ENCODE measurements at regions not wholly inside any gene's neighbourhood (a gene's known extent, or its start where the extent isn't known, plus 50 kb on each side); places are given as distances from the start of the nearest gene placed in this dataset.

DNA sequence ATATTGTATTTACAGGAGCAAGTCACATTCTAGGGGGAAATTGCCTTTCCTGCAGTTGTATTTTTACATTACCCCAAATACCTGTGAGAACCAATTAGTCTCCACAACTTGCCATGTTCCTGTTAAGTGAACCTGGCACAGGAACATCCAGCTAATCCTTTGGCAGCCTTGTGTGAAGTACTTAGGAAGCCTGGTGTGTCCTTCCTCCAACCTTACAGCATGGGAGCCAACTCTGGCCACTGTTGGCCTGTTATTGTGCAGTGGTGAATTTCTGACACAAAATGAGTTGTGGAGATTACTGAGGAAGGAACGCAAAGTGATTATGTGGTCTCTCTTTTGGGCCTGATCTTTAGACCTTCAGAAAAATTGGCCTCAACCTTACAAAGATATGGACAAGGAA lies 238.0 kb upstream of the PITX2 start:
- Histone ChIP-seq H3K9me3 (ENCODE audit: insufficient read depth, low read length) (no peaks in the 10 kb centered on the region), H3K36me3 (ENCODE audit: low read length) (no peaks in the 10 kb centered on the region), H3K79me2 (ENCODE audit: insufficient read depth, low read length) (no peaks in the 10 kb centered on the region), H3K4me2 (ENCODE audit: low read depth, low read length, poor library complexity, severe bottlenecking) (no peak overlapping the region), H3K27me3 (ENCODE audit: low read length) (no peaks in the 10 kb centered on the region), H4K20me1 (ENCODE audit: low read depth, low read length) (no peaks in the 10 kb centered on the region), H3K4me3 (ENCODE audit: insufficient read depth, low read length, poor library complexity, severe bottlenecking) (no peak overlapping the region), H2AFZ (ENCODE audit: low read depth, low read length, severe bottlenecking) (no peak overlapping the region), H3F3A (ENCODE audit: insufficient read depth) (no peaks in the 10 kb centered on the region), H3K9me2 (replicated peaks; ENCODE audit: insufficient read depth, low read length) (no peaks in the 10 kb centered on the region), H3K27ac (ENCODE audit: low read depth, low read length) (no peak overlapping the region), H3K9ac (ENCODE audit: low read length) (no peak overlapping the region)
- no peak for TF ChIP-seq EZH2phosphoT487 (conservative IDR thresholded peaks at IDR 0.05; ENCODE audit: low read length)
- TF ChIP-seq, protein P1, sequence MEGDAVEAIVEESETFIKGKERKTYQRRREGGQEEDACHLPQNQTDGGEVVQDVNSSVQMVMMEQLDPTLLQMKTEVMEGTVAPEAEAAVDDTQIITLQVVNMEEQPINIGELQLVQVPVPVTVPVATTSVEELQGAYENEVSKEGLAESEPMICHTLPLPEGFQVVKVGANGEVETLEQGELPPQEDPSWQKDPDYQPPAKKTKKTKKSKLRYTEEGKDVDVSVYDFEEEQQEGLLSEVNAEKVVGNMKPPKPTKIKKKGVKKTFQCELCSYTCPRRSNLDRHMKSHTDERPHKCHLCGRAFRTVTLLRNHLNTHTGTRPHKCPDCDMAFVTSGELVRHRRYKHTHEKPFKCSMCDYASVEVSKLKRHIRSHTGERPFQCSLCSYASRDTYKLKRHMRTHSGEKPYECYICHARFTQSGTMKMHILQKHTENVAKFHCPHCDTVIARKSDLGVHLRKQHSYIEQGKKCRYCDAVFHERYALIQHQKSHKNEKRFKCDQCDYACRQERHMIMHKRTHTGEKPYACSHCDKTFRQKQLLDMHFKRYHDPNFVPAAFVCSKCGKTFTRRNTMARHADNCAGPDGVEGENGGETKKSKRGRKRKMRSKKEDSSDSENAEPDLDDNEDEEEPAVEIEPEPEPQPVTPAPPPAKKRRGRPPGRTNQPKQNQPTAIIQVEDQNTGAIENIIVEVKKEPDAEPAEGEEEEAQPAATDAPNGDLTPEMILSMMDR (IDR thresholded peaks at IDR 0.05; ENCODE audit: insufficient read depth, low read length, poor library complexity, severe bottlenecking): no peak

DNA sequence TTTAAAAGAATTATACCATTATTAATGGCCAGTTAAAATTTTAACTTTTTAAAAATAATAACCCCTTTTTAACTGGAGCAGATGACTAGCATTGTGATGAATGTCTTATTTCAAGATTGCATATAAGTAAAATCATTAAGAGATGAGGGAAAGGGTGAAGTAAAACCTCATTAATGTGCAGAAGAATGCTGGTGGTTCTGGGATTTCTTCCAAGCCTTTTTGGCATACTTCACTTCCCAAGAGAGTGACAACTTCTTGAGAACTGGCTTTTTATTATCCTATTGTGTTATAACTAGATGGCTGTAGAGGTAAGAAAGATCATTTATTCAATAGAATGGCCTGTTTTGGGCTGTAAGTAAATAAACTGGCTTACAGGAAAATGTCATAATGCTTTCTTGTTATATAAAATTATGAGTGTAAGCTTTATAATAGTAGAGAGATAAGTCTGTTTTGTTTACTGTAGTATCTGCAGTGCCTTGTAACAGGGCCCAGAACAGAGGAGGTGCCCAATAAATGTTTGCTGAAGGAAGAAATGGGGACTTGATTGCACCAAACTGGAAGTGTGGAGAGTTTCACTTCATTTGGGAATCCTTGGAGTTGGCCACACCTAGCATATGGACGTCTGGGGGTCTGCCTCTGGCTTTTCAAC lies 242.9 kb upstream of the PITX2 start:
- no peaks in the 10 kb centered on the region for H4K20me1 ChIP-seq (ENCODE audit: low read depth, low read length)
- H3K36me3 ChIP-seq (ENCODE audit: low read length): no peaks in the 10 kb centered on the region
- no peaks in the 10 kb centered on the region for H3K9me3 ChIP-seq (ENCODE audit: insufficient read depth, low read length)
- no peaks in the 10 kb centered on the region for H3K79me2 ChIP-seq (ENCODE audit: insufficient read depth, low read length)
- TF ChIP-seq EZH2phosphoT487 (conservative IDR thresholded peaks at IDR 0.05; ENCODE audit: low read length): no peak
- TF ChIP-seq, protein P1 (IDR thresholded peaks at IDR 0.05; ENCODE audit: insufficient read depth, low read length, poor library complexity, severe bottlenecking): no peak
- H3K9ac ChIP-seq (ENCODE audit: low read length): no peak overlapping the region
- H3F3A ChIP-seq (ENCODE audit: insufficient read depth): no peaks in the 10 kb centered on the region
- H3K4me3 ChIP-seq (ENCODE audit: insufficient read depth, low read length, poor library complexity, severe bottlenecking): no peak overlapping the region
- H3K9me2 ChIP-seq (replicated peaks; ENCODE audit: insufficient read depth, low read length): no peaks in the 10 kb centered on the region
- no peak overlapping the region for H3K4me2 ChIP-seq (ENCODE audit: low read depth, low read length, poor library complexity, severe bottlenecking)
- H2AFZ ChIP-seq (ENCODE audit: low read depth, low read length, severe bottlenecking): no peak overlapping the region
- no peaks in the 10 kb centered on the region for H3K27me3 ChIP-seq (ENCODE audit: low read length)
- no peak overlapping the region for H3K27ac ChIP-seq (ENCODE audit: low read depth, low read length)

- Histone ChIP-seq H3K79me2 (ENCODE audit: insufficient read depth, low read length) (no peaks in the 10 kb centered on the region), H3K9me3 (ENCODE audit: insufficient read depth, low read length) (no peaks in the 10 kb centered on the region), H3K4me3 (ENCODE audit: insufficient read depth, low read length, poor library complexity, severe bottlenecking) (no peak overlapping the region), H3K27ac (ENCODE audit: low read depth, low read length) (no peak overlapping the region), H3K27me3 (ENCODE audit: low read length) (no peaks in the 10 kb centered on the region), H4K20me1 (ENCODE audit: low read depth, low read length) (no peaks in the 10 kb centered on the region), H3K36me3 (ENCODE audit: low read length) (no peaks in the 10 kb centered on the region), H3K4me2 (ENCODE audit: low read depth, low read length, poor library complexity, severe bottlenecking) (no peak overlapping the region), H2AFZ (ENCODE audit: low read depth, low read length, severe bottlenecking) (no peak overlapping the region), H3K9ac (ENCODE audit: low read length) (no peak overlapping the region), H3F3A (ENCODE audit: insufficient read depth) (no peaks in the 10 kb centered on the region), H3K9me2 (replicated peaks; ENCODE audit: insufficient read depth, low read length) (no peaks in the 10 kb centered on the region)
- TF ChIP-seq EZH2phosphoT487 (conservative IDR thresholded peaks at IDR 0.05; ENCODE audit: low read length): no peak
- TF ChIP-seq, protein P1 (IDR thresholded peaks at IDR 0.05; ENCODE audit: insufficient read depth, low read length, poor library complexity, severe bottlenecking): no peak
Observed at GRCh38 chr4:110867251-110867960, 244.5 kb upstream of the PITX2 start.
